Putamen (tissue), 1 donor: ENCODE measurements at regions not wholly inside any gene's neighbourhood (a gene's known extent, or its start where the extent isn't known, plus 50 kb on each side); places are given as distances from the start of the nearest gene placed in this dataset.

Experiments used
- DNase-seq: peaks from one replicate; pipeline ENCODE4 v3.0.0-alpha.2; 2016; ENCODE audit warnings: low spot score

DNA sequence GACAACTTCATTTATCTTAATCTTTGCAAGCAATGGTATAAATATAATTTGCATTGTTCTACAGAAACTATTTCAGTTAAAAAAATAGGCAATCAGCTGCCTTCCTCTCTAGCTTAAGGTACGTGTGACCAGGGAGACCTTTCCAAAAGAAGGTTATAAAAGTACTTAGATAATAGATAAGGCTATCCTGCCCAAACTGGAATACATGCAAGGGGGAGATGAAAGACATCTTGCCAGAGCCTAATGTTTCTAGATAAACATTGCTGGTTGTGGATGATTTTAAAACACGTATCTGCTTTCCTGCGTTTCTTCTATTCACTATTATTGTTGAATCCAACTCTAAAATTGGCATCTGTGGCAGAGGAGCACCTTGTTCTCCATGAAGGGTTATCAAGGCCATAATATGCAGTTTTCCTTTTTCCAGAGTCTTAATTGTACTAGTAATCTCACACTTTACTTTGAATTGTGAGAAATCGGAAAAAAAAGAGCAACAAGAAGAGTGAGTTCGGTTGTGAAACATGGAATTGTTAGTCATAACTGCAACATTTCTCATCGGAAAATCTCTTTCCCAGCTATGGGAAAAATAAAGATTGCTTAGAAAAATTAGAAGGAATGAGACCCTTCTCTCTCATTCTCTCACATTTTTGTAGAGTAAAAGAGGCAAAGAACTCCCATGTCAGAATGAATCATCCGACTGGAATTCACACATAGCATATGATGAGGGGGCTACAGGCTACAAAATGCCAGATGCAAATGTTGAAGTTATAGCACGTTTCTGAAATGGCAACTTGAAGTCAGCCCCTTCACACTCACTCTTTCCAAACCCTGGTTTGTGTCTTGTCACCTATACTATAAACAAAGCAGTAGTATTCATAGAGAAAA is 936.1 kb upstream of the NR2F2 start:
- DNase-seq: no peak

DNA sequence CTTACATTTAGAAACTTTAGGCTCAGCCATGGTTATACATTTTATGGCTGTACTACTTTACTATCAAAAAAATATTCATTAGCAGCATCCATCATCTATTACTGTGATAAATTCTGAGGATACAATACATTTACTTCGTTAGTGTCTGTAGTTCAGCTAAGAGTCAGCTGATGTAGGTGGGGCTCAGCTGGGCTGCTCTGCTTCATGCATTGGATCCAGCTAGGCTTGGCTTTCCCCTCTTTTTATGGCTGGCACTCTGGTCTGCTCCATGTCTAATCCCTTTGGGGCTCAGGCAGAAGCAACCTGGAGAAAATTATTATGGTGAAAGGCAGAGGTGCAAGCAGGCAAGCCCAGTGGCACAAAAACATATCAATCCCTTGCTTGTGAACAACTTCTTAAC is 930.1 kb upstream of the NR2F2 start:
- DNase-seq: no peak

DNA sequence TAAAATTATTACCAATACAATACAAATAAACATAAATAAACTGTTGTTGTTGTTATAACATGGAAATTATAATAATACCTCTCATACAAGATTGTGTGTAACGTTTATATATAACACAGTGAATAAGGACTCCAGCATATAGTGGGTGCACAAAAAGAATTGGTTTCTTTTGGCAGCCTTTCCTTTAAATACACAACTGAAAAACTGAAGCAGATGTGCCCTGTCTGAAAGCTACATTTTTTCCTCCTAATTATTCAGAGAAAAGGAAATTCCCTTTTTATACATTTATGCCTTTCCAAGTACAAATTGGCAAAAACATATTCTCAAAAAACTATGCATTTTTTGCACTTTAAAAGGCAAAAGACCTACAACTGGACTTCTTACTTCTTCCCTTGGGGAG is 928.9 kb upstream of the NR2F2 start:
- no peak for DNase-seq

DNA sequence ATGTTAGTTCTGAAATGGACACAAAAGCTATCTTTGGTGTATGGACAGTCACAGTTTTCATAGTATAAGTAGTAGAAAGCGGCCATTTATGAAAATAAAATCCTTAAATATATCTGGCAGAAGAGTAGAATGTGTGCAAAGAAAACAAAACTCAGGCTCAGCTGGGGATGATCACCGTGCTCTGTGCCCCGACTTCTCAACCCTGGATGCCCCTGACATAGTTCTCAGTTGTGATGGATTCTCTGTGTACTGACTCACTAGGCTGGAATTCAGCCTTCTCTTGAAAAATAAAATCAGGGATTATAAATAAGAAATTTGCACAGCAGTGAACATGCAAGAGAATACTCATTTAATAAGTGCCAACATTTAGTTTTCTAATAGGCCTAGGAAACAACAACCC is 925.1 kb upstream of the NR2F2 start:
- no peak for DNase-seq

DNA sequence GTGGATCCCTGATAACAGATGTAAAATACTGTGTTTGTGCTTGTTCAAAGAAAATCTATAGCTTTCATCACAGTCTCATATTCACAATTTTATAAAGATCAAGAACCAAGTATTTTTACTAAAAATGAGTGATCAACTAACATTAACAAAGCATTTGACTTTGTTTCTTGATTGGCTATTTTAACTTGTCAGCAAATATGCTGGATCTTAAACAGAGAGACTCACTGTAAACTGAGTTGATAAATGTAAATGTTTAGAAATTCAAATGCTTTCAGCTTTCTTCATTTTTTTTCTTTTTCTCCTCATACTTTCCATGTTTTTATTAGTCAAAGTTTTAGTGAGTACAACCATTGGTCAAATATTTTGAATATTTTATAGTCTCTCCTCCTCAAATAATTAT is 923.0 kb upstream of the NR2F2 start:
- no peak for DNase-seq

DNA sequence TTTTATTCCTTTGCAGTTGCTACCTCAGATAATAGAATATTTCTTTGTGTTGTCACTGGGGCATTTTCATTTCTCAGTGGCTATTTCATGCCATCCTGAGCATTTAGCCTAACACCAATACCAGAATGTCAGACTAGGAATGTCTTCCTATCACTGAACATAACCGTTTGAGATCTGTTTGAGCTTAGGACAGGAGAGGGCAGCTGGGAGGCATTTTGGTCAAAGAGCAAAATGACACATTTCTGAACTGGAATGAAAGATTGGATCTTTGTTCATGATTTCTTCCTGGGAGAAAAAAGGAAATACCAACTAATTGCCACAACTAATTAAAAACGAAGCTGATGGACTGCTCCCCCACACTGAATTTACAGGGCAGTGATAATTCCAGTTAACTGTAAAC is 921.3 kb upstream of the NR2F2 start:
- DNase-seq: no peak

DNA sequence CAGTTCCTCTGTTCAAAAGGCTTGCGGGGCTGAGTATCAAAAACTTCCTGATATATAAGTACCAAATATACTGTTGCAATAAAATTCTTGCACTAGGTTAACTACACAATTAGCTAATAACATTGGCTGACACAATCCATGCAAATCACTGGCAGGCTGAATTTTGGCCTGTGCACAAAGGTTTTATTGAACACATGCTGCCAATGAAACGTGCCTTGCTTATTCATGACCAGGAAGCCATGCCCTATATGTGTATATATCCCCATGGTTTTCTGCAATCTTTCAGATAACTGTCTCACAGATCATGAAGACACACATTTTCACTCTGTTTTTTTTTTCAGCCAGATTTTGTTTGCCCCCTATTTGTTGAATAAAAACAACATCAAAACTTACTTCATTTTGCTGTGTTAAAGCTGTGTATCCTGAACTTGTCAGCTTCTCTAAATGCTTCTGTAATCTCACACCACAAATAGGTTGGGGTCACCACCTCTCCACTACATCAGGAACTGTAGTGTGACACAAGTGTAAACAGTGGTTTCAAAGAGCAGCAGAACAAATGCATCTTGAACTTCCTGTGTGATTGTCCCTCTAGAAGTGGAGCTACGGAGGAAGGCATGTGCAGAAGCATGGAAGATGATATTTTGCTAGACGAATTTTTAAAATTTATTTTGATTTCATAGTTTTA is 920.7 kb upstream of the NR2F2 start:
- DNase-seq: no peak

DNA sequence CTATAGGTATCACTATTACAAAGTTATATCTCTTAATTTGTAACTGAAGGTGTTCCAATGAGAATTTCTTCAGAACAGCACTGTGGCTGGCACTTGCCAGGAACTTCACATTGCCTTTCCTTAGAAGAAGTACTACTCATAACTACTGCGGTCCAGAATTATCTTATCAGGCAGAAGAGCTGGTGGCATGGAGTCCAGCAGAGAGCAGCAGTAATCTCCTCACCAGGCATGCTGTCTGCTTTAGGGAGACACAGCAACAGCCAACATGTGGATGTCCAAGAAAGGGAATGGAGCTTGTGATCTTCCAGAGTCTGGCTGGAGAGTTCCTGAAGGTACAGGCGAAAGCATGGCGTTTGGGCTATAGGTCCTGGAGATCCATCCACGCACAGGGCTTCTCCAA is 919.7 kb upstream of the NR2F2 start:
- DNase-seq: no peak

DNA sequence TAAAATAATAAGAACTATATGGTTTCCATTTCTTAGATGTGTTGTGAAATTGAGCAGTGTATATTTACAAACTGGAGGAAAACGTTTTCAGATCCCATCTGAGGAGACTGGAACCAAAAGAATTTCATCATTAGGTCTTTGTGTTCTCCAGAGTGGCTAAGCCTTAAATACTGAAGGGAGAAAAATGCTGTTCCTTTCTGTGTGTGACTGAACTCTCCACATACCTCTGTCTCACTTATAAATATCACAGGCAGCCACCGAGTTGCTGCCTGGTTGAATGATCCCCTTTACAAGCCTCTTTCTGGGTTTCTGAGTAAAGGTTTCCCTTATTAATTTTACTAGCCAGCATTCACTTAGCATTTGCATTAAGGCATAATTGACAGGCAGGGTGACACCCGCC is 913.9 kb upstream of the NR2F2 start:
- DNase-seq: no peak

DNA sequence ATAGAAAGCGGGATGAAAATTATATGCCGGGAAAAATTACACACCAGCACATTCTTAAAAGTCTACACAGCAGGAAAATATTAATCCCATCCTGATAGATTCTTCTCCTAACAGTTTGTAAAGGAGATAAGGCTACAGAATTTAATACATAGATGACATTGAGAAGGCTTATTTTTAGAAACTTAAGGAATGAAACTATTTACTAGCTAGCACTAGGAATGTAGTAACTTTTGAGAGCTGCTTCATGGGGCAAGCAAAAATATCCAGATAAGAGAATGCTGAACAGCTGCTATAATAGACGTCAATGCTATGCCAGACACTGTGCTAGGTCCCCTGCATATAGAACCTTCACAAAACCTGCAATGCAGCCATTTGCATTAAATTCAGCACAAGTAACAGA is 912.7 kb upstream of the NR2F2 start:
- DNase-seq: no peak

DNA sequence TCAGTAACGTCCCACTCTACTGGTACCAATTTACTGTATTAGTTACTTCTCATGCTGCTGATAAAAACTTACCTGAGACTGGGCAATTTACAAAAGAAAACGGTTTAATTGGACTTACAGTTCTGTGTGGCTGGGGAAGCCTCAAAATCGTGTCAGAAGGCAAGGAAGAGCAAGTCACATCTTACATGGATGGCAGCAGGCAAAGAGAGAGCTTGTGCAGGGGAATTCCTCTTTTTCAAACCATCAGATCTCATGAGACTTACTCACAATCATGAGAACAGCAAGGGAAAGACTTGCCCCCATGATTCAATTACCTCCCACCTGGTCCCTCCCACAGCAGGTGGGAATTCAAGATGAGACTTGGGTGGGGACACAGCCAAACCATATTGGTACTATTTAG is 908.2 kb upstream of the NR2F2 start:
- DNase-seq: no peak

DNA sequence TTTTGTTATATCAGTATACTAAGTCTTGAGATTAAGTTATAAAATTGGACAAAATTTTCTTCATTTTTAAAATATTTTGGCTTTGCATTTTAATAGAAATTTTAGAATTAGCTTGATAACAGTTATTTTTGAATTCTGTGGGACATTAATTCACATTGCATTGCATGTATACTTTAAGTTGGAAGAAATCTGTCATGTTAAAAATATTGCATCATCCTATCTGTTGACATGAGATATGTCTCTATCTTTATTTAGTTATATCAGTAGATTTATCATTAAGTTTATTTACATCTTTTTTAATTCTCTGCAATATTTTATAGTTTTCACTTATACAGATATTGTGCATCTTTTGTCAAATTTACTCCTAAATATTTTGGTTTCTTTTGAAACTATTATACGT is 904.6 kb upstream of the NR2F2 start:
- DNase-seq: no peak

DNA sequence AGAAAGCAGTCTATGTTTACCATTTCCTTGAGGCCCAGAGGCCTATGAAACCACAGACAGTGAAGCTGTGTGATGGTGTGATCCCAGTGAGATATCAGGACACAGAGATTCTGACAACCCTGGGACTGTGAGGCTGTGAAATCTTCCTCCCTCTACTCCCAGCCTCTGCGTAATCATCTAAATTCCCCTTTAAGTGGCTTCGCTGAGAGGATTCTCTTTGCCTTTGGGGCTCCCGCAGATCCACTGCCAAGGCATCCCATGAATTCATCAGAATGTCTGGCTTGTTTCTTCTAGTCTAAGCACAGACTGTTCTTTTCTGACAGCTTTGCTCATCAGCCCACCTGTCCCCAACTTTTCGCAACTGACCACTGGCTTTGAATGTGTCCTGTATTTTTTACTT is 901.2 kb upstream of the NR2F2 start:
- no peak for DNase-seq

DNA sequence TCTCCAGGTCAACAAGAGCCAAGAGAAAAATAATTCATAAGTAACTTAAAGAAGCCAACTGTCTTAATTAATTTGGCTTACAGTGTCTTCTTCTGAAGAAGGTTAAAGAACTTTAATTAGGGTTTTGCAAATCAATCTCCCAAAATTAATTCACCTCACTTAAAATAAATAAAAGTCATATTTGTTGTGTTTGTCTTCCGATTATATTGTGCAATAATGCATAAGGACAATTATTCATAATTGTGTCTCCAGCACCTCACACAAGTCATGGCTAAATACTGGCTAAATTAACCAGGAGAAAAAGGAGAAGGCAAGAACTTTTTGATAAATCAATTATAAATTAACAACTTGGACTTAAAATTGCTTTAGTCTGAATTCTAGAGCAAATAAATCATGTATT is 899.0 kb upstream of the NR2F2 start:
- DNase-seq: no peak

DNA sequence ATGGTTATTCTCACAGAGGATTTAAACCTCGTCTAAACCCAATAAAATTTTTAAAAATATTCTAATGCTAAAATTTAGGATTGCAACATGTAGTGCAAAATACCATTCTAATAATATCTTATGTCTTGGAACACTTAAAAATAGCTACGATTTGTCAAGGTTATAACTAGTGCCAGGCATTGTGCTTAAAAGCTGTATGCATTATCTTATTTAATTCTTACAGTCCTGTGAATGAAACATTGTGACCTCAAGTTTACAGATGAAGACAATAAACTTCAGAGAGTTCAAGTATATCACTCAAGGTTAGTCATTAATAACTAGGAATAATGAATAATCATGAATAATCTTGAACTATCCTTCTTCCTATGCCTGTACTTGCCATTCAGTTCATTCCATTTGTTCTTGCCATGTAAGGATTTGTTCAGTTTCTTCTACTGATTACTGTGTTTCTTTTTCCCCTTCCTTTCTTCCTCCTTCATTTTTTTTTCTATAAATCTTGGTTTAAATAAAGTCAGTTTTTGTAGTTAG is 897.6 kb upstream of the NR2F2 start:
- DNase-seq: no peak

DNA sequence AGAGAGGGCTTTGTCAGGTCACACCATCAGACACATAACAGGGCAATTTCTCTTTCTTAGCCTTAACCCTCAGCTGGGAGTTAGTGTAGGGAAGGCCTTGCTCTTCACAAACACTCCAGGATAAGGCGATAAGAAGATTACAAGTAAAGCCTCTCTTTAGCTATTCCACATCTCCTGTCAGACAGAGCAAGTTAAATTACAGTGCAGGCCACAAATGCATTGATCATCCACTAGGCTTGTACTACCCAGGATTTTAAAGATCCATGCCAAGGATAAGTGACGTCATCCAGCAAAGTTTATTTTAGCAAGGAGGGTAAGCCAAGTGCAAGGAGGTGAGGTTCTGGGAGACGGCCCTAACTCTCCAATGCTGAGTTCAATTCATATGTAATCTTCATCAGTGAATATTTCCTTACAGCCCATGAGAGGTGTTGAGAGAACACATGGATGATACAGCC is 890.6 kb upstream of the NR2F2 start:
- no peak for DNase-seq

DNA sequence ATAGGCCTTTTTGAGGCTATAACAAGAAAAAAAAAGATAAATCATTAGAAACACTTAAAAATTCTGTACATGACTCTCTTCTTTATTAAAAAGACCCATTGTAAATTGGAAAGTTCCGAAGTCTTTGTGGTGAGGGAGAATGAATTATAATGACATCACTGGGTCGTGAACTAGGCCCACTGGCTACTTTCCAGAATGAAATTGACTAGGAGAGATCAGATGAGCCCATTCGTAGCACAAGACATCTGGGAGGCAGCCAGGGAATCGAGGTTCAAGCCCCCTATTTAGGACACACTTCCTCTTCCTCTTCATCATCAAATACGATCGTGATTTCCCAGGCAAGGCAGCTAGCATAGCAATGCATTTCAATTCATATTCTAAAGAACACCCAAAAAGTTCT is 889.8 kb upstream of the NR2F2 start:
- no peak for DNase-seq

DNA sequence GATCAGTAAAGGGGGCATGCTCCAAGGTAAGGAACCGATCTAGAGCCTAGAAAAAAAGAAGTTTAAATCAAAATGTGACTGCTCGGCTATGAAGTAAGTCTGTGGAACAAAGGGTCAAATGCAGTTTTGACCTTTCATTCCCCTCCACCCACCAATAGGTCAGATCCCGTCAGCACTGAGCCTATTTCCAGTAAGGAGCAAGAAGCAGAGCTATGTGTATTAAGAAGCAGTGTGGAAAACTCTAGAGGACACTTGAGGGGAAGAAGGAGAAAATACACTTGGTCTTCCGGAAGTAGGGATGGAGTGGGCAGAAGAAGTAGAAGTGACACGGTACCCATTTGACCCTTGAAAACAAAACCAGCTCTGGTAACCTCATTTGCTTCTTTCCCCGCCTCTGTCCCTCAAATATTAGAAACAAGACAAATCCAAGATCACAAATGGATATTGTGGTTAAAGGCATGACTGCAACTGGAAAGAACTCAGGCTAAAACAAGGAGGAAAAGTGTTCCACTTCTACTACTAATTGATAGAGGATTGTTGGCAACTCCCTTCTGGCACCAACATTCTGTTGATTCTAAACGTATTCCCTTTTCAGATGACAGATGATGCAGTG is 888.3 kb upstream of the NR2F2 start:
- no peak for DNase-seq

DNA sequence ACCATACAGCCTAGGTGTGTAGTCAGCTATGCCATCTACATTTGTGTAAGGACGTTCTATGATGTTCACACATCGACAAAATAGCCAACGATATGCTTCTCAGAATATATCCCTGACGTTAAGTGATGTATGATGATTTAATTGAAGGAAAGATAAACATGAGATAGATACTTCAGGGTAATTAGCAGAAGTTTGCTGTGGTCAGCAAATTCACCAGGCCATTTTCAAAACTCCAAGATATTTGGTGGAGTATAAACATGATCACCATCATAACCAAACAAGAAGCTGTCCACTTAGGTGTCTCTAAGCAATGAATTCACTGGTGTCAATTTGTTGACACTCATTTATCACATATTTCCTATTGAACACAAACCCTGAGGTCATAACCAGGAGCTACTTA is 885.6 kb upstream of the NR2F2 start:
- DNase-seq: no peak

DNA sequence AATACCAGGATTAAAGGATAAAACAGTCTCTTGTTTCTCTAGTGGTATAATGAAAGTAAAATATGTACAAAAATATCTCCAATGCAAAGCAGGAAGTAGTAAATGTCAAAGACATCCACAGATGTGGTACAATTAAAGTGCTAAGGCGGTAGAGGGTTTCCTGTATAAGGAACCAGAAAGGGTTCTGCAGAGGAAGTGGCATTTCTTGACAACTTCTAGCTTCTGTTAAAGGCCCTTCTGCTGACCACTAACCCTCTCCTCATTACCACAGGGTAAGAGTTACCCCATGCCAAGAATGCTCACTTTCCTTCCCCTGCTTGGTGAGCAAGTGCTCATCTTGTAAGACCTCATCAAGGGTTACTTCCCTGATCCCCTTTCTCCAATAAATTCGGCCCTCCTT is 883.6 kb upstream of the NR2F2 start:
- no peak for DNase-seq

DNA sequence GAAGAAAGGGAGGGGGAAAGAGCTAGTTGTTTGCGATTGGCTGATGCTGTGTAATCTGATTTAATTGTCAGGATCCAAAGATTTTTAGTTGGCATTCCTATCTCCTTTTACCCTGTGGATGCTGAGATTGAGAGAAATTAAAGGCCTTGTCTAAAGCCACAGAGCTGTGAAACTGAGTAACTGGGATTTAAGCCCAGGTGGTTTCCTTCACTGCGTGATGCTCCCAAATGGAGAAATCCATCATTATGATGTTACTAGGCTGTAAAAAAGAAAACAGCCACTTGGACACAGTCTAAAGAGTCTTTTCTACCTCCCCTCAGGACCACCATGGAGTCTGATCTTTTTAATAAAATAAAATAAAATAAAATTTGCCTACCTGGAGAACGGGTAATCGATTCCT is 883.0 kb upstream of the NR2F2 start:
- no peak for DNase-seq

DNA sequence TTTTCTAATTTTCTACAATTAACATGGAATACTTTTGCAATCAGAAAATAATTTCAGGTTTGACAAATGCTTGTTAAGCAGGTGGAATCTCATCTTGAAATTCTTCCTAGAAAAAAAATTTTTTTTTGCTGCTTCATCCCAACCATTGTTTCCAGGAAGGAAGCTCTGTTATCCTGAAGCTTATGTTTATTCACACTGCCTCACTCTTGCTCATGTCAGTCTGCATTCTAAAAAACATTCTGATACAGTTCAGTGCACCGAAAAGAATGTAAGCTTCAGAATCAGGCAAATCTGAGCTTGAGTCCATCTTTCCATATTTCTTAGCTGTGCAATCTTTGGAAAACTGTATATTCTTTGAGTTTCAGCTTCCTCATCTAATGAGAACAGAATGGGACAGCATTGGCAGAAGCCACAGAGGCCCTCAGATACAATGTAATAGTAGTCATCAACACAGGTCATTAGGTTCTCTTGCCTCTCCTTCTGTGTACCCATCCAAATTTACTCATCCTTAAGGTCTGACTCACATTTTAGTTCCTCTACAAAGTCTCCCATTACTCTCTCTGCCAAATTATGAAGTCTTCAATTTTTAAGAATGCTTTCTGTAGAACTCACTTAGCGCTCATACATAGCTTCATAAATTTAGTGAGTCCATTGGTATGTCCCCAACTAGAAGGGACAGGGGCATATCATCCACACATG is 881.8 kb upstream of the NR2F2 start:
- no peak for DNase-seq
